Sciatic nerve (tissue), 2 donors: ENCODE measurements at regions not wholly inside any gene's neighbourhood (a gene's known extent, or its start where the extent isn't known, plus 50 kb on each side); places are given as distances from the start of the nearest gene placed in this dataset.
"Not testable (repeated sequence)": the region's sequence is repeated elsewhere in the genome, so short reads cannot be mapped to it uniquely, and the experiment has no call there.

Experiments
- ATAC-seq: fragments of 200-7000 bp; cut with Tn5 transposase; one replicate; pipeline ENCODE4 v1.9.1; 2020; ENCODE audit warnings: mild to moderate bottlenecking, moderate library complexity
- DNase-seq: peaks from one replicate; pipeline ENCODE4 v3.0.0-alpha.2; 2020; ENCODE audit warnings: low spot score
- intact Hi-C: fragments of 100-400 bp; cut with DNase I; formaldehyde crosslinking; loops from one replicate; pipeline ENCODE4 v1.14.2; 2022
- donor health status: DM: no; HTN: no; CAD: no.
- donor health status: DM: no; HTN: no; CAD: no.

- ATAC-seq, intact Hi-C loops, DNase-seq: not testable (repeated sequence)
Observed at GRCh38 chr2:167814482-167814880, 432.9 kb downstream of the STK39 start.

DNA sequence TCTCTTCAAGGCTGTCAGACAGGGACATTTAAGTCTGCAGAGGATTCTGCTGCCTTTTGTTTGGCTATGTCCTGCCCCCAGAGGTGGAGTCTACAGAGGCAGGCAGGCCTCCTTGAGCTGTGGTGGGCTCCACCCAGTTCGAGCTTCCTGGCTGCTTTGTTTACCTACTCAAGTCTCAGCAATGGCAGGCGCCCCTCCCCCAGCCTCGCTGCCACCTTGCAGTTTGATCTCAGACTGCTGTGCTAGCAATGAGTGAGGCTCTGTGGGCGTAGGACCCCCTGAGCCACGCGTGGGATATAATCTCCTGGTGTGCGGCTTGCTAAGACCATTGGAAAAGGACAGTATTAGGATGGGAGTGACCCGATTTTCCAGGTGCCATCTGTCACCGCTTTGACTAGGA is 437.6 kb downstream of the STK39 start:
- DNase-seq, intact Hi-C loops, ATAC-seq: not testable (repeated sequence)

GRCh38 chr2:167803449-167803988 is 443.9 kb downstream of the STK39 start:
- DNase-seq (no peak), ATAC-seq (peak; percentile 93)
- intact Hi-C loops, result no loop called here

GRCh38 chr2:167794554-167795255 is 452.7 kb downstream of the STK39 start:
- DNase-seq (no peak), ATAC-seq (no peak)
- intact Hi-C loops, result no loop called here

DNA sequence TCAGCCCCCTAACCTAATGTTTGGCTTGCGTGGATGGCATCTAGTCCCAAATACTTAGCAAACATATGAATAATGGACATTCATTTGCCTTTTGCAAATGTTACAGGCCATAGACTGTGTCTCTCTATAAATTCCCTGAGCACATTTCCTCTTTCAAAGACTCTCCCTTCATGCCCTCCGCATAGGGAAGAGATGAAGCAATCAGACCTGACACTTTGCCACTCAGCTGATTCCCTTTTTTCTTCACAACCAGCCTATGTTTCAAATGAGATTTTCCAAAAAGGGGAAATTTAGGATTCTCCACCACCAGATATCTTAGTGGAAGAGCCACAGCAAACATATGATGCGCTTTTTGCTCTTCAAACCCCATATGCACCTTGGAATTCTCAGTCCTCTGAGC is 453.7 kb downstream of the STK39 start:
- ATAC-seq (no peak), DNase-seq (no peak)
- intact Hi-C loops, result no loop called here

DNA sequence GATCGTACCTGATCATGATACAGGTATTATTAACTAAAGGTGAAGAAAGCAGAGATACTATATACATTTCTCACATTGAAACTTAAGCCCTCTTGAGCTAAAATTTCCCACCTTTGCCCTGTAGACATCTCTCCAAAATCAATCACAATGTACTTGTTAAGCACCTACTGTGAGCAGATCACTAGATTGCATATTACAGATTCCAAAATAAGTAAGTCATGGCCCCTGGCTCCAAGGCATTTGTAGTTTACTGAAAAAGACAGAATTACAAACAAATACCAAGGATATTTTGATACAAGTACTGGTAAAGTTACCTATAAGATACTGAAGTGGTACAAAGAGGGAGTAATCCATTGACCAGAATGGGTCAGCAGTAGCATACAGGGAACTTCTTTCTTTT is 455.3 kb downstream of the STK39 start:
- intact Hi-C loops, result no loop called here
- no peak for DNase-seq

DNA sequence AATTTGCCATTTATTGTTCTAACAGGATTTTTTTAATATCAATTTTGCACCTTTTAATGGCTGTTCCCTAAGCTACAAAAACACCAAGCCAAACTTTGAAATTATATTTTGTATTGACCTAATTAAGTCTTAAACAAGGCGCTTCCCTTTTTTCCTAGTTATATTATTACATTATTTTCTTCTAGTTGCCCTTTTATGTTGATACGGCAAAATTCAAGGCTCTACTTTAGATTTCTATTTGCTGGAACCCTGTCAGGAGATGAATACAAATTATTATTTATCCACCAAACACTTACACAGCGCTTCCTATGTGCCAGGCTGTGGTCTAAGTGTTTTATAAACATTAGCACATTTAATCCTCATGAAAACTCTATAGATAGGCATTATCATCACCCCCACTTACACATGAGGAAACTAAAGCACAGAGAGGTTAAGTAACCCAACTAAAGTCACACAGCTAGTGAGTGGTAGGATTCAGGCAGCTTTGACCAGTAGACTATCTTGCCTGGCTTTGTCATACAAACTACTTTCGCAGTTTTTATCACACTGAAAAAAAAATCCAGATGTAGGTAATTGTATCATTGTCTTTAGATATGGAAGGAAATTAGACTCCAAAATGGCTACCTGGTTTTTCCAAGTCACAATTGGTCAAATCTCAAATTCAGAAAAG is 456.5 kb downstream of the STK39 start:
- intact Hi-C loops, result no loop called here
- DNase-seq, result no peak
- ATAC-seq, result no peak

More for the DNA sequence above, 455.3 kb downstream of the STK39 start:
- no peak for ATAC-seq

DNA sequence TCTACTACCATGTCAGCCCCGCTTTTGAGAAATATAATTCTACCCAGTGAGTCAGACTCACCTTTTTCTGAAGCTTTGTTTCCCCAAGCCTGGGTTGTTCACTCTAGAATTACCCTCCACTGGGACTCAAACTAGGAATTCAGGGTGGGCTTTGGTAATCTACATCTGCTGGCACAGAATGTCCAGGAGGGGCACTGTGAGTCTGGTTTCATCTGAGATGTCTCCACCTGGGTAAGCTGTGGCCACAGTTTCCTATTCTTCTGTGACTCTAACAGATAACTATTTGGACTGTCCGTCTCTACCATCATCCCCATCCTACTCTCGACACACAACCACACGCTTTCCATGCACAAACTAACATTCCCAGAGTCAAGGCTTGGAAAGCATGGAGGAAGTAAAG is 457.2 kb downstream of the STK39 start:
- intact Hi-C loops, result no loop called here
- no peak for ATAC-seq
- DNase-seq, result no peak

DNA sequence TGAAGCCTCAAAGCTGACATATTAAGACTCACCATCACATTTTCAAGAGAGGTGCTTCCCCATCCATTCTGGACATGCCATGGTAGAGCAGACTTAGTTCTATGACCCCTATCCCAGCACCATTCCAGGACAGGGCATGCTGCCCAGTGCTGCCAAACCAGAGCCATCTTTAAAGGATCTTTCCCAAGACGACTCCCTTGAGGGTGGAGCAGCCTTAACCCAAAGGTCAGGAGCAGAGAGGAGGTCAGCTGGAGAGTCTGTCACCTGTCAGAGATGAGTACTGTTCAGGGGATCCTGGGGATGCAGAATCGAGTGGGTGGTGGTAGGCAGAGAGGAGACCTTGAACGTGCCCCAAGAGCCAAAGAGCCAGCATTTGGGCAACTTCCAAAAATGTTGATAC is 459.8 kb downstream of the STK39 start:
- DNase-seq, result no peak
- ATAC-seq, result no peak
- intact Hi-C loops, result no loop called here

DNA sequence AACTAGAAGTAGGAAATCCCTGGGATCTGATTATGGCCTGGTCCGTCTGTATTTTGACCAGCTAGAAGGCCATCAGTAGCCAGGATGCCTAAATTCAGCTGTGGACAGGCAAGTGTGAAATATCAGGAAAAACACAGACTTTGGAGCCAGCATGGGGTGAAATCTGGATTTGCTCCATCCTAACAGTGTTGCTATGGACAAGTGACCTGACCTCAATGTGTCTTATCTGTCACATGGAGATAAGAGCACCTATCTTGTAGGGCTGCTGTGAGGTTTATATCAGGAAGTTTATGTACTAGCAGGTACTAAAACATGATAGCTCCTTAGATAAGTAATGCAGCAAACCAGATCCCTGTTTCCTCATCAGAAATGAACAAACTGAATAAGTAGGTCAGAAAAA is 460.4 kb downstream of the STK39 start:
- intact Hi-C loops, result no loop called here
- ATAC-seq, result no peak
- no peak for DNase-seq

DNA sequence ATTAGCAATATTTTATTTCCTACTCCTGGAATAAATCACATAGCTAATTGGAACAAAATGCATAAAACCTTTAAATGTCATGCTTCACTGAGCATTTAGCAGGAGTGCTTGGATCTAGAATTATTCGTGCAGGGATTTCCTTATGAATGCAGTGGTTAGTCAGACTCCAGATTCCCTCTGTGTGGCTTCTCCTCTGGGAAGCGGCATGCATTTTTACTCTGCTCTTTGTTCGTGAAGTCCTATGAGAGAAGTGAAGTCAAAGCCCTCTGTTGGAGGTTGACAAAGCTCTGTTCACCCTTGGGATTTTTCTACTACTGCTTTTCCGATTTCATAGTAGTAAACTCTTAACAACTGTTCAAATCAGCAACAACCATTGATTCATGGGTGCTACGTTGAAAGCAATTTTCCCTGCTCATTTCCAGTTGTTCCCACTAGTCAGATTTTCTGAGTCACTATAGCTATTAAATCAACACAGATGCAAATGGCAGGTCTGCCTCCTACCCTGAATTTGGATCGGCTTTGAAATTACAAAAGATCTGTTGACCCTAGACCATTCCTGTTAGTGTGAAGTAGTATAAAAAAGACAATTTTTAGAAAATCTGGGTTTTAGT is 461.7 kb downstream of the STK39 start:
- intact Hi-C loops, result no loop called here
- ATAC-seq, result no peak
- no peak for DNase-seq

DNA sequence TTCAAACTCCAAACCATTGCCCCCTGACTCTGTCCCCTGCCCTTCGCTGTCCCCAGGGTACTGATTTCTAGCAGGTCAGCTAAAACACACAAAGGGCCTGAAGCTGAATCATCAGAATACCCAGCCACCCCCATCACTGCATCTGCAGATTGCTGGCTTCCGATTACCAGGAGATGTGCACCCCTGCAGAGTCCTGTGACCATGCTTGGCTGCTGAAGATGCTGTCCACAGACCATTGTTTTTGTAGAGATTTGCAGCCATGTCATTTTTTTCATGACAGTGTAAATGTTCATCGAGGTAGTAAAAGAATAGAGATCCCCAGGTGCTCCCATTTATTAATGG is 463.3 kb downstream of the STK39 start:
- no peak for DNase-seq
- ATAC-seq, result peak; percentile 44
- intact Hi-C loops, result no loop called here

GRCh38 chr2:167783261-167784083 is 463.9 kb downstream of the STK39 start:
- DNase-seq (no peak), ATAC-seq (peak; percentile 74)
- intact Hi-C loops, result no loop called here

DNA sequence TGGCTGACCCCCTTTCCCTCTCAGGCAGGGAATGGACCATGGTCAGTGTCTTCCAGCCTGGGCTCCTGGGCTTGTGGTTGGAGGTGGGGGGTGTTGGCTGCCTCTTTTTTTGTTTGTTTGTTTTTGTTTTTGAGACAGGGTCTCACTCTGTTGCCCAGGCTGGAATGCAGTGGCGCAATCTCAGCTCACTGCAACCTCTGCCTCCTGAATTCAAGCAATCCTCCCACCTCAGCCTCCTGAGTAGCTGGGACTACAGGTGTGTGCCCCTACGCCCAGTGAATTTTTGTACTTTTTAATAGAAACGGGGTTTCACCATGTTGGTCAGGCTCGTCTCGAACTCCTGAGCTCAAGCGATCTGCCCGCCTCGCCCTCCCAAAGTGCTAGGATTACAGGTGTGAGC is 465.8 kb downstream of the STK39 start:
- DNase-seq, intact Hi-C loops, ATAC-seq: not testable (repeated sequence)

GRCh38 chr2:167776359-167776758 is 471.0 kb downstream of the STK39 start:
- DNase-seq, result no peak
- no peak for ATAC-seq
- intact Hi-C loops, result no loop called here

GRCh38 chr2:167771628-167772027 is 475.8 kb downstream of the STK39 start:
- intact Hi-C loops, result no loop called here
- DNase-seq (no peak), ATAC-seq (no peak)

GRCh38 chr2:167769020-167769419 is 478.4 kb downstream of the STK39 start:
- ATAC-seq (no peak), DNase-seq (no peak)
- intact Hi-C loops, result no loop called here

GRCh38 chr2:167767830-167768229 is 479.6 kb downstream of the STK39 start:
- intact Hi-C loops, result no loop called here
- DNase-seq (no peak), ATAC-seq (no peak)

DNA sequence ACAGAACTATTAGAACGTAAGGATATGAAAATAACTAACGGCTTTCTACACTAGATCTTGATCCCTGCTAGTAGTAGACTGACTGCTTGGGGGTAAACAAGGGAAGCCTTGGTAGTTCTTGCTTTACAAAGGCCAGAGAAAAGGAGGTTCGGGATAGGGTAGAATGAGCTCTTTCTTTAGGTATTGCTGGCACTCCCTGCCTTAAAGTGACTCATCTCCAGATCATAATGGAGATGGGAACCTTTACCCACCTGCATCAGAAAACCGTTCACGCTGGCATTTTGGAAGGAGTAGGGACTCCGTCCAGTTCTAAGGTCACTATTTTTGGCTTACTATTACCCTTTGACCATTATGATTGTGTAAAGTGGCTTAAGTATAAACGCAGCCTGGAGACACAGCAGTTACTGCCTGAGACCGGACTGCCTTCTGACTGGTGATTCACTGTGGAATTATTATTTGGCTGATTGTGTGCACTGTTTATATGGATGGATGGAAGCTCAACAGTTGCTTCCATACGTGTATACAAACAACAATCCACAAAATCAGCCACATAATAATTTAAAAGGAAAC is 482.5 kb downstream of the STK39 start:
- DNase-seq, result no peak
- intact Hi-C loops, result no loop called here
- ATAC-seq, result no peak
